ENCODE measurements at regions not wholly inside any gene's neighbourhood (a gene's known extent, or its start where the extent isn't known, plus 50 kb on each side); places are given as distances from the start of the nearest gene placed in this dataset.
"Not testable (repeated sequence)": the region's sequence is repeated elsewhere in the genome, so short reads cannot be mapped to it uniquely, and the experiment has no call there.

GRCh38 chr2:192893976-192894375 lies 699.2 kb upstream of the TMEFF2 start:
- H3K4me3 Mint-ChIP-seq; H3K9me3 Mint-ChIP-seq (ENCODE audit: low read depth); H3K4me1 Mint-ChIP-seq (ENCODE audit: low read depth); H3K27me3 Mint-ChIP-seq; H3K36me3 Mint-ChIP-seq; H3K27ac Mint-ChIP-seq: not testable (repeated sequence)

- Mint-ChIP-seq H3K36me3 (no peaks in the 10 kb centered on the region), H3K4me1 (ENCODE audit: low read depth) (no peaks in the 10 kb centered on the region), H3K9me3 (ENCODE audit: low read depth) (no peaks in the 10 kb centered on the region), H3K27me3 (no peaks in the 10 kb centered on the region), H3K4me3 (no peak overlapping the region), H3K27ac (no peak overlapping the region)
These were observed 693.4 kb upstream of the TMEFF2 start for GRCh38 chr2:192888109-192888508.

- Mint-ChIP-seq H3K4me3 (no peak overlapping the region), H3K9me3 (ENCODE audit: low read depth) (no peaks in the 10 kb centered on the region), H3K4me1 (ENCODE audit: low read depth) (no peaks in the 10 kb centered on the region), H3K36me3 (no peaks in the 10 kb centered on the region), H3K27ac (no peak overlapping the region), H3K27me3 (no peaks in the 10 kb centered on the region)
These were observed 692.6 kb upstream of the TMEFF2 start for GRCh38 chr2:192887337-192887736.

- Mint-ChIP-seq H3K27ac (no peak overlapping the region), H3K9me3 (ENCODE audit: low read depth) (no peaks in the 10 kb centered on the region), H3K4me3 (no peak overlapping the region), H3K4me1 (ENCODE audit: low read depth) (no peaks in the 10 kb centered on the region), H3K27me3 (no peaks in the 10 kb centered on the region), H3K36me3 (no peaks in the 10 kb centered on the region)
These were observed 691.9 kb upstream of the TMEFF2 start for GRCh38 chr2:192886636-192887035.

- Mint-ChIP-seq H3K27ac (no peak overlapping the region), H3K27me3 (no peaks in the 10 kb centered on the region), H3K4me1 (ENCODE audit: low read depth) (no peaks in the 10 kb centered on the region), H3K4me3 (no peak overlapping the region), H3K9me3 (ENCODE audit: low read depth) (no peaks in the 10 kb centered on the region), H3K36me3 (no peaks in the 10 kb centered on the region)
These were observed 690.9 kb upstream of the TMEFF2 start for GRCh38 chr2:192885569-192886160.

GRCh38 chr2:192877159-192877558 lies 682.4 kb upstream of the TMEFF2 start:
- Mint-ChIP-seq H3K4me1 (ENCODE audit: low read depth) (no peaks in the 10 kb centered on the region), H3K36me3 (no peaks in the 10 kb centered on the region), H3K4me3 (no peak overlapping the region), H3K27ac (no peak overlapping the region), H3K27me3 (no peaks in the 10 kb centered on the region), H3K9me3 (ENCODE audit: low read depth) (peaks cover 4% of the 10 kb centered on the region)

- H3K36me3 Mint-ChIP-seq: no peaks in the 10 kb centered on the region
- H3K27me3 Mint-ChIP-seq: no peaks in the 10 kb centered on the region
- no peaks in the 10 kb centered on the region for H3K4me1 Mint-ChIP-seq (ENCODE audit: low read depth)
- peaks cover 6% of the 10 kb centered on the region for H3K9me3 Mint-ChIP-seq (ENCODE audit: low read depth)
- H3K4me3 Mint-ChIP-seq: no peak overlapping the region
- no peak overlapping the region for H3K27ac Mint-ChIP-seq
These were observed 682.0 kb upstream of the TMEFF2 start for GRCh38 chr2:192876698-192877097.

GRCh38 chr2:192854706-192855105 lies 660.0 kb upstream of the TMEFF2 start:
- Mint-ChIP-seq H3K4me3 (no peak overlapping the region), H3K36me3 (no peaks in the 10 kb centered on the region), H3K27me3 (no peaks in the 10 kb centered on the region), H3K27ac (no peak overlapping the region), H3K4me1 (ENCODE audit: low read depth) (no peaks in the 10 kb centered on the region), H3K9me3 (ENCODE audit: low read depth) (peaks cover 4% of the 10 kb centered on the region)

- no peaks in the 10 kb centered on the region for H3K36me3 Mint-ChIP-seq
- H3K4me3 Mint-ChIP-seq: no peak overlapping the region
- no peaks in the 10 kb centered on the region for H3K4me1 Mint-ChIP-seq (ENCODE audit: low read depth)
- H3K27ac Mint-ChIP-seq: no peak overlapping the region
- H3K27me3 Mint-ChIP-seq: no peaks in the 10 kb centered on the region
- peaks cover 4% of the 10 kb centered on the region for H3K9me3 Mint-ChIP-seq (ENCODE audit: low read depth)
These were observed 659.3 kb upstream of the TMEFF2 start for GRCh38 chr2:192854031-192854430.

GRCh38 chr2:192828947-192829346 lies 634.2 kb upstream of the TMEFF2 start:
- H3K4me1 Mint-ChIP-seq (ENCODE audit: low read depth): no peaks in the 10 kb centered on the region
- no peak overlapping the region for H3K27ac Mint-ChIP-seq
- H3K4me3 Mint-ChIP-seq: no peak overlapping the region
- no peaks in the 10 kb centered on the region for H3K27me3 Mint-ChIP-seq
- peaks cover 6% of the 10 kb centered on the region for H3K9me3 Mint-ChIP-seq (ENCODE audit: low read depth)
- no peaks in the 10 kb centered on the region for H3K36me3 Mint-ChIP-seq

- H3K4me3 Mint-ChIP-seq: no peak overlapping the region
These were observed 633.4 kb upstream of the TMEFF2 start for GRCh38 chr2:192828175-192828574.

GRCh38 chr2:192827735-192828134 lies 633.0 kb upstream of the TMEFF2 start:
- H3K36me3 Mint-ChIP-seq: no peaks in the 10 kb centered on the region
- no peak overlapping the region for H3K27ac Mint-ChIP-seq
- no peak overlapping the region for H3K4me3 Mint-ChIP-seq
- peaks cover 6% of the 10 kb centered on the region for H3K9me3 Mint-ChIP-seq (ENCODE audit: low read depth)
- H3K4me1 Mint-ChIP-seq (ENCODE audit: low read depth): no peaks in the 10 kb centered on the region
- H3K27me3 Mint-ChIP-seq: no peaks in the 10 kb centered on the region

More at GRCh38 chr2:192828175-192828574, 633.4 kb upstream of the TMEFF2 start:
- H3K27ac Mint-ChIP-seq: no peak overlapping the region
- no peaks in the 10 kb centered on the region for H3K4me1 Mint-ChIP-seq (ENCODE audit: low read depth)
- no peaks in the 10 kb centered on the region for H3K27me3 Mint-ChIP-seq
- H3K9me3 Mint-ChIP-seq (ENCODE audit: low read depth): peaks cover 6% of the 10 kb centered on the region
- no peaks in the 10 kb centered on the region for H3K36me3 Mint-ChIP-seq

- Mint-ChIP-seq H3K4me3 (no peak overlapping the region), H3K4me1 (ENCODE audit: low read depth) (no peaks in the 10 kb centered on the region), H3K9me3 (ENCODE audit: low read depth) (peaks cover 4% of the 10 kb centered on the region), H3K27me3 (no peaks in the 10 kb centered on the region), H3K27ac (no peak overlapping the region), H3K36me3 (no peaks in the 10 kb centered on the region)
These were observed 619.6 kb upstream of the TMEFF2 start for GRCh38 chr2:192814376-192814775.

- Mint-ChIP-seq H3K4me1 (ENCODE audit: low read depth) (no peaks in the 10 kb centered on the region), H3K4me3 (no peak overlapping the region), H3K9me3 (ENCODE audit: low read depth) (peaks cover 10% of the 10 kb centered on the region), H3K36me3 (no peaks in the 10 kb centered on the region), H3K27ac (no peak overlapping the region), H3K27me3 (no peaks in the 10 kb centered on the region)
These were observed 618.6 kb upstream of the TMEFF2 start for GRCh38 chr2:192813341-192813740.

GRCh38 chr2:192809173-192809572 lies 614.4 kb upstream of the TMEFF2 start:
- Mint-ChIP-seq H3K9me3 (ENCODE audit: low read depth) (peaks cover 13% of the 10 kb centered on the region), H3K27ac (no peak overlapping the region), H3K4me3 (no peak overlapping the region), H3K36me3 (no peaks in the 10 kb centered on the region), H3K4me1 (ENCODE audit: low read depth) (no peaks in the 10 kb centered on the region), H3K27me3 (no peaks in the 10 kb centered on the region)

GRCh38 chr2:192783643-192784042 lies 588.9 kb upstream of the TMEFF2 start:
- Mint-ChIP-seq H3K27ac (no peak overlapping the region), H3K36me3 (no peaks in the 10 kb centered on the region)

More at GRCh38 chr2:192783643-192784042, 588.9 kb upstream of the TMEFF2 start:
- no peaks in the 10 kb centered on the region for H3K27me3 Mint-ChIP-seq
- no peak overlapping the region for H3K4me3 Mint-ChIP-seq
- no peaks in the 10 kb centered on the region for H3K9me3 Mint-ChIP-seq (ENCODE audit: low read depth)
- H3K4me1 Mint-ChIP-seq (ENCODE audit: low read depth): no peaks in the 10 kb centered on the region

Measured in activated naive CD8-positive, alpha-beta T cell (primary cell).